A549 (cell line): ENCODE measurements at regions not wholly inside any gene's neighbourhood (a gene's known extent, or its start where the extent isn't known, plus 50 kb on each side); places are given as distances from the start of the nearest gene placed in this dataset.

ENCODE experiments used
- CHD4 ChIP-seq: fragments of 200-600 bp; sonication (generic); IDR thresholded peaks from 2 replicates; pipeline ENCODE4 v1.6.1; 2016; ENCODE audit warnings: antibody characterized with exemption, mild to moderate bottlenecking, borderline replicate concordance
- NFE2L2 ChIP-seq: fragments of 150-350 bp; conservative IDR thresholded peaks from 2 replicates; pipeline ENCODE4 v1.6.1; 2014; ENCODE audit warnings: low read length
- NR3C1 ChIP-seq: fragments of >200 bp; sonication (Bioruptor Twin); formaldehyde crosslinking; IDR thresholded peaks from 3 replicates; pipeline ENCODE4 v1.6.1; 2017
- POLR2A ChIP-seq: IDR thresholded peaks from 2 replicates; pipeline ENCODE4 v1.6.1; 2012; ENCODE audit warnings: mild to moderate bottlenecking, low read length
- RFX5 ChIP-seq: fragments of 450-650 bp; IDR thresholded peaks from 2 replicates; pipeline ENCODE4 v1.7.1; 2014; ENCODE audit warnings: antibody characterized with exemption, mild to moderate bottlenecking, moderate library complexity
- TF ChIP-seq, protein P1 (sequence below): fragments of 200-600 bp; sonication (generic); IDR thresholded peaks from 2 replicates; pipeline ENCODE4 v1.6.1; 2016; ENCODE audit warnings: antibody characterized with exemption, mild to moderate bottlenecking, moderate library complexity
- TF ChIP-seq, protein P2 (sequence below): fragments of 150-350 bp; IDR thresholded peaks from 2 replicates; pipeline ENCODE4 v1.6.1; 2014; ENCODE audit warnings: low read depth, mild to moderate bottlenecking, low read length
- TF ChIP-seq, protein P3 (sequence below): fragments of 450-650 bp; IDR thresholded peaks from 2 replicates; pipeline ENCODE4 v1.6.1; 2014; ENCODE audit warnings: antibody characterized with exemption
- TF ChIP-seq, protein P4 (sequence below): fragments of >200 bp; sonication (Bioruptor Twin); formaldehyde crosslinking; IDR thresholded peaks from 3 replicates; pipeline ENCODE4 v1.5.1; 2016

DNA sequence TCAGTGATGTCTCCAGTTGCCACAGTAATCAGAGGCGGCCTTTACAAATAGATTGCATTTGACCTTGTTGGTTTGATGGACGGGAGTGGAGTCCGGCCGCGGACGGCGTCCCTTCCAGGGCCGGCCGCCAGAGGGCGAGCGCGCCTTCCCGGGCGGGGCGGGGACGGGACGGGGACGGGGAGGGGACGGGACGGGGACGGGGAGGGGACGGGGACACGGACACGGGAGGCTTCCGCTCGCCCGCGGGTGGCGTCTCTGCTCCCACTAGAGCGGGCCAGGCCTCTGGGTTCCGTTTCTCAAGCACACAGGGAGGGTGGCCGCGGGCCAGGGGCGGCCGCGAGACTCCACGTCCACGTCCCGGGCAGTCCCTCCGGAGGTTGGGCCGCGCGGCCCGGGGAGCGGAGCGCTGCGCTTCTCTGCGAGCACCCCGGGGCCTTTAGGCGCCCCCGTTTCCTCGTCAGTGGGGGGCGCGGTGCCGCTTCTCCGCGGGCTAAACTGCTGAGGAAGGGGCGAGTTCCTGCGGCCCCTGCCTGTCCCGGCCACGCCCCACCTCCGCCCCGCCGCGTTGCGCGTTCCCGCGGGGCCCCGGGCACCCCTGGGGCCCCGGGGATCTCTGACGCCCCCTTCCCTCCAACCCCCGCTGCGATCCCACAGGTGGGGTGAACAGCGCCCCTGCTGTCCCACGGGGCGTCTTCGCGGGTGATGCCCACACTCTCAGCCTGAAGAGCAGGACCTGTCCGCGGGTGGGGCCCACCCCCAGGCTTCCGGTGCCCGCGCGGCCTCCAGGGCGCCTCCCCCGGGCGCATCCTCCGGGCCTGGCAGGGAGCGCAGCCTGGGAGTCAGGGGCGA lies 84.2 kb upstream of the MKI67 start:
- no peak for TF ChIP-seq NR3C1
- TF ChIP-seq, protein P1, sequence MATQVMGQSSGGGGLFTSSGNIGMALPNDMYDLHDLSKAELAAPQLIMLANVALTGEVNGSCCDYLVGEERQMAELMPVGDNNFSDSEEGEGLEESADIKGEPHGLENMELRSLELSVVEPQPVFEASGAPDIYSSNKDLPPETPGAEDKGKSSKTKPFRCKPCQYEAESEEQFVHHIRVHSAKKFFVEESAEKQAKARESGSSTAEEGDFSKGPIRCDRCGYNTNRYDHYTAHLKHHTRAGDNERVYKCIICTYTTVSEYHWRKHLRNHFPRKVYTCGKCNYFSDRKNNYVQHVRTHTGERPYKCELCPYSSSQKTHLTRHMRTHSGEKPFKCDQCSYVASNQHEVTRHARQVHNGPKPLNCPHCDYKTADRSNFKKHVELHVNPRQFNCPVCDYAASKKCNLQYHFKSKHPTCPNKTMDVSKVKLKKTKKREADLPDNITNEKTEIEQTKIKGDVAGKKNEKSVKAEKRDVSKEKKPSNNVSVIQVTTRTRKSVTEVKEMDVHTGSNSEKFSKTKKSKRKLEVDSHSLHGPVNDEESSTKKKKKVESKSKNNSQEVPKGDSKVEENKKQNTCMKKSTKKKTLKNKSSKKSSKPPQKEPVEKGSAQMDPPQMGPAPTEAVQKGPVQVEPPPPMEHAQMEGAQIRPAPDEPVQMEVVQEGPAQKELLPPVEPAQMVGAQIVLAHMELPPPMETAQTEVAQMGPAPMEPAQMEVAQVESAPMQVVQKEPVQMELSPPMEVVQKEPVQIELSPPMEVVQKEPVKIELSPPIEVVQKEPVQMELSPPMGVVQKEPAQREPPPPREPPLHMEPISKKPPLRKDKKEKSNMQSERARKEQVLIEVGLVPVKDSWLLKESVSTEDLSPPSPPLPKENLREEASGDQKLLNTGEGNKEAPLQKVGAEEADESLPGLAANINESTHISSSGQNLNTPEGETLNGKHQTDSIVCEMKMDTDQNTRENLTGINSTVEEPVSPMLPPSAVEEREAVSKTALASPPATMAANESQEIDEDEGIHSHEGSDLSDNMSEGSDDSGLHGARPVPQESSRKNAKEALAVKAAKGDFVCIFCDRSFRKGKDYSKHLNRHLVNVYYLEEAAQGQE: no peak
- TF ChIP-seq RFX5: no peak
- TF ChIP-seq, protein P2, sequence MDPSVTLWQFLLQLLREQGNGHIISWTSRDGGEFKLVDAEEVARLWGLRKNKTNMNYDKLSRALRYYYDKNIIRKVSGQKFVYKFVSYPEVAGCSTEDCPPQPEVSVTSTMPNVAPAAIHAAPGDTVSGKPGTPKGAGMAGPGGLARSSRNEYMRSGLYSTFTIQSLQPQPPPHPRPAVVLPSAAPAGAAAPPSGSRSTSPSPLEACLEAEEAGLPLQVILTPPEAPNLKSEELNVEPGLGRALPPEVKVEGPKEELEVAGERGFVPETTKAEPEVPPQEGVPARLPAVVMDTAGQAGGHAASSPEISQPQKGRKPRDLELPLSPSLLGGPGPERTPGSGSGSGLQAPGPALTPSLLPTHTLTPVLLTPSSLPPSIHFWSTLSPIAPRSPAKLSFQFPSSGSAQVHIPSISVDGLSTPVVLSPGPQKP: no peak
- no peak for TF ChIP-seq NFE2L2
- no peak for TF ChIP-seq CHD4
- peak; percentile 35; the same call in 1 of the 2 replicates for TF ChIP-seq POLR2A
- TF ChIP-seq, protein P3, sequence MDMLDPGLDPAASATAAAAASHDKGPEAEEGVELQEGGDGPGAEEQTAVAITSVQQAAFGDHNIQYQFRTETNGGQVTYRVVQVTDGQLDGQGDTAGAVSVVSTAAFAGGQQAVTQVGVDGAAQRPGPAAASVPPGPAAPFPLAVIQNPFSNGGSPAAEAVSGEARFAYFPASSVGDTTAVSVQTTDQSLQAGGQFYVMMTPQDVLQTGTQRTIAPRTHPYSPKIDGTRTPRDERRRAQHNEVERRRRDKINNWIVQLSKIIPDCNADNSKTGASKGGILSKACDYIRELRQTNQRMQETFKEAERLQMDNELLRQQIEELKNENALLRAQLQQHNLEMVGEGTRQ: no peak
- TF ChIP-seq, protein P4, sequence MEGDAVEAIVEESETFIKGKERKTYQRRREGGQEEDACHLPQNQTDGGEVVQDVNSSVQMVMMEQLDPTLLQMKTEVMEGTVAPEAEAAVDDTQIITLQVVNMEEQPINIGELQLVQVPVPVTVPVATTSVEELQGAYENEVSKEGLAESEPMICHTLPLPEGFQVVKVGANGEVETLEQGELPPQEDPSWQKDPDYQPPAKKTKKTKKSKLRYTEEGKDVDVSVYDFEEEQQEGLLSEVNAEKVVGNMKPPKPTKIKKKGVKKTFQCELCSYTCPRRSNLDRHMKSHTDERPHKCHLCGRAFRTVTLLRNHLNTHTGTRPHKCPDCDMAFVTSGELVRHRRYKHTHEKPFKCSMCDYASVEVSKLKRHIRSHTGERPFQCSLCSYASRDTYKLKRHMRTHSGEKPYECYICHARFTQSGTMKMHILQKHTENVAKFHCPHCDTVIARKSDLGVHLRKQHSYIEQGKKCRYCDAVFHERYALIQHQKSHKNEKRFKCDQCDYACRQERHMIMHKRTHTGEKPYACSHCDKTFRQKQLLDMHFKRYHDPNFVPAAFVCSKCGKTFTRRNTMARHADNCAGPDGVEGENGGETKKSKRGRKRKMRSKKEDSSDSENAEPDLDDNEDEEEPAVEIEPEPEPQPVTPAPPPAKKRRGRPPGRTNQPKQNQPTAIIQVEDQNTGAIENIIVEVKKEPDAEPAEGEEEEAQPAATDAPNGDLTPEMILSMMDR: peak; percentile 56
